Thoracic aorta (tissue), 2 donors: ENCODE measurements at regions not wholly inside any gene's neighbourhood (a gene's known extent, or its start where the extent isn't known, plus 50 kb on each side); places are given as distances from the start of the nearest gene placed in this dataset.
"Not testable (repeated sequence)": the region's sequence is repeated elsewhere in the genome, so short reads cannot be mapped to it uniquely, and the experiment has no call there.

Experiments
- ATAC-seq: fragments of 150-250 bp; one replicate; pipeline ENCODE4 v1.8.0; 2017; ENCODE audit warnings: low read depth; ENCODE audit not compliant: insufficient number of reproducible peaks, low FRiP score
- DNase-seq: peaks from one replicate; pipeline ENCODE4 v3.0.0-alpha.2; 2020; ENCODE audit warnings: low spot score
- H3K27ac ChIP-seq, 2 donors: fragments of 200-600 bp; sonication (generic); 1 replicate in 1 of 2; 2 replicates in 1 of 2; pipeline ENCODE4 v1.5.1; 2016; ENCODE audit warnings: mild to moderate bottlenecking in 2 of 2, moderate library complexity in 2 of 2
- H3K27me3 ChIP-seq: fragments of 200-600 bp; sonication (generic); replicated peaks from 2 replicates; pipeline ENCODE4 v1.6.0; 2016; ENCODE audit warnings: mild to moderate bottlenecking; ENCODE audit not compliant: insufficient read depth
- H3K36me3 ChIP-seq: fragments of 200-600 bp; sonication (generic); one replicate; pipeline ENCODE4 v1.5.1; 2016
- H3K4me1 ChIP-seq, 2 donors: fragments of 200-600 bp; sonication (generic); 1 replicate in 1 of 2; 2 replicates in 1 of 2; pipeline versions ENCODE4 v1.5.1 to v1.6.0; 2016; ENCODE audit warnings: low read depth in 2 of 2, mild to moderate bottlenecking in 1 of 2; ENCODE audit not compliant: control insufficient read depth in 1 of 2
- H3K4me3 ChIP-seq: fragments of 200-600 bp; sonication (generic); 2 replicates; pipeline ENCODE4 v1.5.1; 2016; ENCODE audit warnings: mild to moderate bottlenecking
- H3K9me3 ChIP-seq: fragments of 200-600 bp; sonication (generic); 2 replicates; pipeline ENCODE4 v1.5.1; 2016
- CTCF ChIP-seq: fragments of 200-600 bp; sonication (generic); IDR thresholded peaks from one replicate; pipeline ENCODE4 v1.5.1; 2019; ENCODE audit warnings: antibody characterized with exemption

- Histone ChIP-seq H3K27me3 (no peaks in the 10 kb centered on the region), H3K4me3 (no peak overlapping the region), H3K9me3 (no peaks in the 10 kb centered on the region), H3K4me1 (no peaks in the 10 kb centered on the region), H3K36me3 (no peaks in the 10 kb centered on the region), H3K27ac (no peak overlapping the region)
- no peak for TF ChIP-seq CTCF
- DNase-seq (no peak), ATAC-seq (no peak)
These were observed 219.2 kb upstream of the RAI14 start for GRCh38 chr5:34436761-34437501.

DNA sequence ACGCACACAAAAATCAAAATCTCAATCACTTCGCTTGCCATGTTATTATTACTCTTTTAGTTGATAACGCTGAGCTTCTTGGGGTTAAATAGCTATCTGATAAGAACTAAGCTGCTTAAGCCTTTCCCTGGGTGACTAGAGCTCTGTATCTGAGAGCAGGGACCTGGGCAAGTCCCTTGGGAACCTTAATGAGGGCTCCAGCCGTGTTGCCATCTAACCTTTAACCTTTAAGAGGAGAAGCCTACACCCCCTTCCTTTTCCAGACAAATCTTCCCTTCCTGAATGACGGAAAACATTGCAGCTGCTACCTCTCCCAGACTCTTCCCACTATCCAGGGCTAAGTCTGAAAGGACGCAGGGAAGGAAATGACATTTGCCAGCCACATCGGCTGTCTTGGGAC, 216.5 kb upstream of the RAI14 start:
- Histone ChIP-seq H3K27me3 (no peaks in the 10 kb centered on the region), H3K36me3 (no peaks in the 10 kb centered on the region), H3K27ac (no peak overlapping the region), H3K4me1 (no peaks in the 10 kb centered on the region), H3K4me3 (no peak overlapping the region), H3K9me3 (no peaks in the 10 kb centered on the region)
- no peak for DNase-seq
- no peak for ATAC-seq
- TF ChIP-seq CTCF: no peak

DNA sequence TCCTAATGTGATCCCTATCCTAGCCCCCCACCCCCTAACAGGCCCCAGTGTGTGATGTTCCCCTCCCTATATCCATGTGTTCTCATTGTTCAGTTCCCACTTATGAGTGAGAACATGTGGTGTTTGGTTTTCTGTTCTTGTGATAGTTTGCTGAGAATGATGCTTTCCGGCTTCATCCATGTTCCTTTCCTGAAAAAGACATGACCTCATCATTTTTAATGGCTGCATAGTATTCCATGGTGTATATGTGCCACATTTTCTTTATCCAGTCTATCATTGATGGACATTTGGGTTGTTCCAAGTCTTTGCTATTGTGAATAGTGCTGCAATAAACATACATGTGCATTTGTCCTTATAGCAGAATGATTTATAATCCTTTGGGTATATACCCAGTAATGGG, 214.4 kb upstream of the RAI14 start:
- H3K9me3 ChIP-seq, H3K27ac ChIP-seq, H3K4me1 ChIP-seq, DNase-seq, H3K36me3 ChIP-seq, ATAC-seq, H3K4me3 ChIP-seq, H3K27me3 ChIP-seq: not testable (repeated sequence)

DNA sequence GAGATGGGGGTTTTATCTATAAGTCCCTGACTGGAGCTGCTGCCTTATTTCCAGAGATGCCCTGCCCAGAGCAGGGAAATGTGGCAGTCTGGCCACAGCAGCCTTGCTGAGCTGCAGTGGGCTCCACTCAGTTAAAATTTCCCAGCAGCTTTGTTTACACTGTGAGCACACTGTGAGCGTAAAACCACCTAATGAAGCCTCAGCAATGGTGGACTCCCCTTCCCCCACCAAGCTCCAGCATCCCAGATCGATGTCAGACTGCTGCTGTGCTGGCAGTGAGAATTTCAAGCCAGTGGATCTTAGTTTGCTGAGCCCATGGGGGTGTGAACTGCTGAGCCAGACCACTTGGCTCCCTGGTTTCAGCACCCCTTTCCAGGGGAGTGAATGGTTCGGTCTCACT, 208.7 kb upstream of the RAI14 start:
- Histone ChIP-seq H3K9me3 (no peaks in the 10 kb centered on the region), H3K27me3 (no peaks in the 10 kb centered on the region), H3K4me3 (no peak overlapping the region), H3K27ac (no peak overlapping the region), H3K4me1 (no peaks in the 10 kb centered on the region), H3K36me3 (no peaks in the 10 kb centered on the region)
- ATAC-seq (no peak), DNase-seq (no peak)
- no peak for TF ChIP-seq CTCF

GRCh38 chr5:34449639-34450038, 206.5 kb upstream of the RAI14 start:
- no peaks in the 10 kb centered on the region for H3K4me1 ChIP-seq
- H3K27ac ChIP-seq: no peak overlapping the region
- DNase-seq (no peak), ATAC-seq (no peak)
- H3K4me3 ChIP-seq: no peak overlapping the region
- no peaks in the 10 kb centered on the region for H3K36me3 ChIP-seq
- H3K27me3 ChIP-seq: no peaks in the 10 kb centered on the region
- H3K9me3 ChIP-seq: no peaks in the 10 kb centered on the region
- no peak for TF ChIP-seq CTCF

- no peak for ATAC-seq
- H3K27ac ChIP-seq: no peak overlapping the region
- no peak overlapping the region for H3K4me3 ChIP-seq
- H3K9me3 ChIP-seq: no peaks in the 10 kb centered on the region
- no peak for TF ChIP-seq CTCF
- no peaks in the 10 kb centered on the region for H3K4me1 ChIP-seq
- DNase-seq: no peak
- no peaks in the 10 kb centered on the region for H3K27me3 ChIP-seq
- H3K36me3 ChIP-seq: no peaks in the 10 kb centered on the region
These were observed 205.8 kb upstream of the RAI14 start for GRCh38 chr5:34450338-34450737.
